ENCODE measurements at regions not wholly inside any gene's neighbourhood (a gene's known extent, or its start where the extent isn't known, plus 50 kb on each side); places are given as distances from the start of the nearest gene placed in this dataset.
A peak's percentile ranks its signal among the peaks of the same experiment; 100 is the strongest.

GRCh38 chr4:144209491-144209890 is 69.0 kb upstream of the GYPA start:
- intact Hi-C loops (cut with DNase I; ENCODE audit: low total_unique reads): no loop called here
- Histone ChIP-seq H3K27me3 (no peaks in the 10 kb centered on the region), H3K9me3 (no peaks in the 10 kb centered on the region), H3K4me3 (no peak overlapping the region), H3K4me1 (no peaks in the 10 kb centered on the region), H3K27ac (no peak overlapping the region), H3K36me3 (no peaks in the 10 kb centered on the region)
- no peak for DNase-seq
- TF ChIP-seq CTCF (IDR thresholded peaks at IDR 0.05) (no peak), POLR2AphosphoS5 (IDR thresholded peaks at IDR 0.05) (no peak), EP300 (IDR thresholded peaks at IDR 0.05) (no peak), POLR2A (IDR thresholded peaks at IDR 0.05) (no peak)
- 48 to 68% (median 56%) methylated on average over 4 of the region's 4 CpGs for WGBS, 5 donors

GRCh38 chr4:144213371-144213770 is 72.9 kb upstream of the GYPA start:
- no peaks in the 10 kb centered on the region for H3K27me3 ChIP-seq
- no peak for TF ChIP-seq POLR2AphosphoS5 (IDR thresholded peaks at IDR 0.05)
- TF ChIP-seq POLR2A (IDR thresholded peaks at IDR 0.05): no peak
- TF ChIP-seq EP300 (IDR thresholded peaks at IDR 0.05): no peak
- no peak for TF ChIP-seq CTCF (IDR thresholded peaks at IDR 0.05)
- no peaks in the 10 kb centered on the region for H3K4me1 ChIP-seq
- WGBS, 5 donors: 80 to 97% (median 92%) methylated on average over 4 of the region's 4 CpGs
- no peaks in the 10 kb centered on the region for H3K36me3 ChIP-seq
- DNase-seq: no peak
- no peaks in the 10 kb centered on the region for H3K9me3 ChIP-seq
- H3K4me3 ChIP-seq: no peak overlapping the region
- intact Hi-C loops (cut with DNase I; ENCODE audit: low total_unique reads): no loop called here
- H3K27ac ChIP-seq: no peak overlapping the region

GRCh38 chr4:144223149-144223548 is 82.6 kb upstream of the GYPA start:
- Histone ChIP-seq H3K36me3 (no peaks in the 10 kb centered on the region), H3K4me3 (no peak overlapping the region), H3K4me1 (no peaks in the 10 kb centered on the region), H3K9me3 (no peaks in the 10 kb centered on the region), H3K27me3 (no peaks in the 10 kb centered on the region), H3K27ac (no peak overlapping the region)
- intact Hi-C loops (cut with DNase I; ENCODE audit: low total_unique reads): no loop called here
- WGBS, 5 donors: 76 to 96% (median 90%) methylated on average over 1 of the region's 1 CpG
- TF ChIP-seq POLR2A (IDR thresholded peaks at IDR 0.05) (no peak), POLR2AphosphoS5 (IDR thresholded peaks at IDR 0.05) (no peak), CTCF (IDR thresholded peaks at IDR 0.05) (no peak), EP300 (IDR thresholded peaks at IDR 0.05) (no peak)
- DNase-seq: peak in 1 of 2 donors; percentile 20

- intact Hi-C loops (cut with DNase I; ENCODE audit: low total_unique reads): no loop called here
- TF ChIP-seq CTCF (IDR thresholded peaks at IDR 0.05) (no peak), EP300 (IDR thresholded peaks at IDR 0.05) (no peak), POLR2AphosphoS5 (IDR thresholded peaks at IDR 0.05) (no peak), POLR2A (IDR thresholded peaks at IDR 0.05) (no peak)
- Histone ChIP-seq H3K9me3 (no peaks in the 10 kb centered on the region), H3K27me3 (no peaks in the 10 kb centered on the region), H3K4me3 (no peak overlapping the region), H3K36me3 (no peaks in the 10 kb centered on the region), H3K4me1 (no peaks in the 10 kb centered on the region), H3K27ac (no peak overlapping the region)
- WGBS, 5 donors: 63 to 84% (median 69%) methylated on average over 2 of the region's 2 CpGs
- DNase-seq: no peak
Measured at GRCh38 chr4:144223661-144224060, 83.1 kb upstream of the GYPA start.
